ENCODE measurements at regions not wholly inside any gene's neighbourhood (a gene's known extent, or its start where the extent isn't known, plus 50 kb on each side); places are given as distances from the start of the nearest gene placed in this dataset.

DNA sequence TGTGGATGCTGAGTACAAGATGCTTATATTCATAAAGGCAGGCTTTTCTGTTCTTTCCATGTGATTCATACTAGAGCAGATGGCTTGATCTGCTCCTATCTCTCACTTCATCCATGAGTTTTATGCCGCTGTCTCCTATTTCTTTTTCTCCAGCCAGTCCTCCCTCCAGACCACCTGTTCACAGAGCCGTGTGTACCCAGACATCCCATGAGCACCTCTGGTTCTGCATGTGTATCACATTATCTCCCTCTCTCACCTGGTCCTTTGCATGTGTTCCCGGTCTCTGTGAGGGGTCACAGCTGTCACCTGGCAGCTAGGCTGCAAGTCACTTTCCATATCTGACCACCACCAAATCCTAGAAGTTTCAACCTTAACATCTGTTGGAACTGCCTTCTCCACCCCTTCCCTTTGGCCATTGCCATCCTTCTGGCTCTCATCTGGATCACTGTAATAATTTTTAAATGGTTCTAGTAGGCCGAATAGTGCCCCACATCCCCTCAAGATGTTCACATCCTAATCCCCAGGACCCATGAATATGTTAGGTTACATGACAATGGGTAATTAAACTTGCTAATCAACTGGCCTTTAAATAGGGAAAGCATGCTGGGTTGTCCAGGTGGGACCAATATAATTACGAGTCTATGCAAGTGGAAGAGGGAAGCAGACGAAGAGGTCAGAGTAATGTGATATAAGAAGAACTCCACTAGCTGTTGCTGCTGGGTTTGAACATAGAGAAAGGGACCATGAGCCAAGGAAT is 168.1 kb downstream of the SNAPC1 start:
- TF ChIP-seq, protein P1, sequence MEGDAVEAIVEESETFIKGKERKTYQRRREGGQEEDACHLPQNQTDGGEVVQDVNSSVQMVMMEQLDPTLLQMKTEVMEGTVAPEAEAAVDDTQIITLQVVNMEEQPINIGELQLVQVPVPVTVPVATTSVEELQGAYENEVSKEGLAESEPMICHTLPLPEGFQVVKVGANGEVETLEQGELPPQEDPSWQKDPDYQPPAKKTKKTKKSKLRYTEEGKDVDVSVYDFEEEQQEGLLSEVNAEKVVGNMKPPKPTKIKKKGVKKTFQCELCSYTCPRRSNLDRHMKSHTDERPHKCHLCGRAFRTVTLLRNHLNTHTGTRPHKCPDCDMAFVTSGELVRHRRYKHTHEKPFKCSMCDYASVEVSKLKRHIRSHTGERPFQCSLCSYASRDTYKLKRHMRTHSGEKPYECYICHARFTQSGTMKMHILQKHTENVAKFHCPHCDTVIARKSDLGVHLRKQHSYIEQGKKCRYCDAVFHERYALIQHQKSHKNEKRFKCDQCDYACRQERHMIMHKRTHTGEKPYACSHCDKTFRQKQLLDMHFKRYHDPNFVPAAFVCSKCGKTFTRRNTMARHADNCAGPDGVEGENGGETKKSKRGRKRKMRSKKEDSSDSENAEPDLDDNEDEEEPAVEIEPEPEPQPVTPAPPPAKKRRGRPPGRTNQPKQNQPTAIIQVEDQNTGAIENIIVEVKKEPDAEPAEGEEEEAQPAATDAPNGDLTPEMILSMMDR (IDR thresholded peaks at IDR 0.05; ENCODE audit: insufficient read depth, low read length, poor library complexity, severe bottlenecking), result no peak
- no peak for TF ChIP-seq EZH2phosphoT487 (conservative IDR thresholded peaks at IDR 0.05; ENCODE audit: low read length)

All from SU-DHL-6 (cell line).